Upper lobe of left lung (tissue), 4 donors: ENCODE measurements at regions not wholly inside any gene's neighbourhood (a gene's known extent, or its start where the extent isn't known, plus 50 kb on each side); places are given as distances from the start of the nearest gene placed in this dataset.

Source experiments
- EP300 ChIP-seq, 4 donors: sonication (generic); formaldehyde crosslinking; IDR thresholded peaks; one replicate each; pipeline ENCODE4 v1.5.1; 2017; ENCODE audit warnings: antibody characterized with exemption in 4 of 4, control low read depth in 2 of 4
- POLR2A ChIP-seq, 4 donors: fragments of 450-650 bp; IDR thresholded peaks; one replicate each; pipeline ENCODE4 v1.5.1; 2016 to 2017; ENCODE audit warnings: antibody characterized with exemption in 4 of 4, mild to moderate bottlenecking in 2 of 4
- TF ChIP-seq, protein P1 (sequence below), 6 experiments: fragments of 450-650 bp in 4 of 6; fragments of 200-600 bp in 2 of 6; sonication (generic) in 2 of 6; IDR thresholded peaks; one replicate each; pipeline ENCODE4 v1.5.1; 2016 to 2019; ENCODE audit warnings: antibody characterized with exemption in 6 of 6

- TF ChIP-seq, protein P1, sequence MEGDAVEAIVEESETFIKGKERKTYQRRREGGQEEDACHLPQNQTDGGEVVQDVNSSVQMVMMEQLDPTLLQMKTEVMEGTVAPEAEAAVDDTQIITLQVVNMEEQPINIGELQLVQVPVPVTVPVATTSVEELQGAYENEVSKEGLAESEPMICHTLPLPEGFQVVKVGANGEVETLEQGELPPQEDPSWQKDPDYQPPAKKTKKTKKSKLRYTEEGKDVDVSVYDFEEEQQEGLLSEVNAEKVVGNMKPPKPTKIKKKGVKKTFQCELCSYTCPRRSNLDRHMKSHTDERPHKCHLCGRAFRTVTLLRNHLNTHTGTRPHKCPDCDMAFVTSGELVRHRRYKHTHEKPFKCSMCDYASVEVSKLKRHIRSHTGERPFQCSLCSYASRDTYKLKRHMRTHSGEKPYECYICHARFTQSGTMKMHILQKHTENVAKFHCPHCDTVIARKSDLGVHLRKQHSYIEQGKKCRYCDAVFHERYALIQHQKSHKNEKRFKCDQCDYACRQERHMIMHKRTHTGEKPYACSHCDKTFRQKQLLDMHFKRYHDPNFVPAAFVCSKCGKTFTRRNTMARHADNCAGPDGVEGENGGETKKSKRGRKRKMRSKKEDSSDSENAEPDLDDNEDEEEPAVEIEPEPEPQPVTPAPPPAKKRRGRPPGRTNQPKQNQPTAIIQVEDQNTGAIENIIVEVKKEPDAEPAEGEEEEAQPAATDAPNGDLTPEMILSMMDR (IDR thresholded peaks at IDR 0.05), result no peak
- TF ChIP-seq POLR2A (IDR thresholded peaks at IDR 0.05) (no peak), EP300 (IDR thresholded peaks at IDR 0.05) (no peak)
Measured at GRCh38 chr2:219864154-219864553, 236.7 kb downstream of the SLC4A3 start.
